ENCODE measurements at regions not wholly inside any gene's neighbourhood (a gene's known extent, or its start where the extent isn't known, plus 50 kb on each side); places are given as distances from the start of the nearest gene placed in this dataset.
"Not testable (repeated sequence)": the region's sequence is repeated elsewhere in the genome, so short reads cannot be mapped to it uniquely, and the experiment has no call there.

GRCh38 chr1:227415115-227415790 is 97.0 kb upstream of the CDC42BPA start:
- no peak for DNase-seq

- DNase-seq = no peak
Measured at GRCh38 chr1:227411066-227411465, 92.8 kb upstream of the CDC42BPA start.

DNA sequence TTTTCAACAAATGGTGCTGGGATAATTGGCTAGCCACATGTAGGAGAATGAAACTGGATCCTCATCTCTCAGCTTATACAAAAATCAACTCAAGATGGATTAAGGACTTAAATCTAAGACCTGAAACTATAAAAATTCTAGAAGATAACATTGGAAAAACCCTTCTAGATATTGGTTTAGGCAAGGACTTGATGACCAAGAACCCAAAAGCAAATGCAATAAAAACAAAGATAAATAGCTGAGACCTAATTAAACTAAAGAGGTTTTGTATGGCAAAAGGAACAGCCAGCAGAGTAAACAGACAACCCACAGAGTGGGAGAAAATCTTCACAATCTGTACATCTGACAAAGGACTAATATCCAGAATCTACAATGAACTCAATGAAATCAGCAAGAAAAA is 88.0 kb upstream of the CDC42BPA start:
- DNase-seq = not testable (repeated sequence)

GRCh38 chr1:227403535-227403934 is 85.2 kb upstream of the CDC42BPA start:
- no peak for DNase-seq

DNA sequence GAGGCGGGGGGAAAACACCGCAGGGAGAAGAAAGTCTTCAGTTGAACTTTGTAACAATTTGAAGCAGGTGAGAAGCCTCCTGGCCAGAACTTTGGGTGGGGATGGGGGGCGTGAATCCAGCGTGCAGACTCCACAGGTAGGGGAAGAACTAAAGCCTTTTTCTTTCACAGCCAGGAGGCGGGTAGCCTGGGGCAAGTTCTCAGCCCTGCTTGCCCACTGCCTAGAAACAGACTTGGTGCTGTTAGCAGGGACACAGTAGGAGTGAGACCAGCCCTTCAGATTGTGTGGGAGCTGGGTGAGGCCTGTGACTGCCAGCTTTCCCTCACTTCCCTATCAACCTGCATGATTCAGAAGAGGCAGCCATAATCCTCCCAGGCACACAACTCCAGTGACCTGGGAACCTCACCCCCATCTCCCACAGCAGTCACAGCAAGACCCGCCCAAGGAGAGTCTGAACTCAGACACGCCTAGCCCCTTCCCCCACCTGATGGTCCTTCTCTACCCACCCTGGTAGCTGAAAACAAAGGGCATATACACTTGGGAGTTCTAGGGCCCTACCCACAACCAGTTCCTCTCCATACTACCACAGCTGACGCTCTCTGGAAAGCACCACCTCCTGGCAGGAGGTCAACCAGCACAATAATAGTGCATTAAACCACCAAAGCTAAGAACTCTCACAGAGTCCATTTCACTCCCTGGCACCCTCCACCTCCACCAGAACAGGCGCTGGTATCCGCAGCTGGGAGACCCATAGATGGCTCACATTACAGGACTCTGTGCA is 83.5 kb upstream of the CDC42BPA start:
- DNase-seq = no peak

GRCh38 chr1:227399152-227399730 is 80.9 kb upstream of the CDC42BPA start:
- no peak for DNase-seq

DNA sequence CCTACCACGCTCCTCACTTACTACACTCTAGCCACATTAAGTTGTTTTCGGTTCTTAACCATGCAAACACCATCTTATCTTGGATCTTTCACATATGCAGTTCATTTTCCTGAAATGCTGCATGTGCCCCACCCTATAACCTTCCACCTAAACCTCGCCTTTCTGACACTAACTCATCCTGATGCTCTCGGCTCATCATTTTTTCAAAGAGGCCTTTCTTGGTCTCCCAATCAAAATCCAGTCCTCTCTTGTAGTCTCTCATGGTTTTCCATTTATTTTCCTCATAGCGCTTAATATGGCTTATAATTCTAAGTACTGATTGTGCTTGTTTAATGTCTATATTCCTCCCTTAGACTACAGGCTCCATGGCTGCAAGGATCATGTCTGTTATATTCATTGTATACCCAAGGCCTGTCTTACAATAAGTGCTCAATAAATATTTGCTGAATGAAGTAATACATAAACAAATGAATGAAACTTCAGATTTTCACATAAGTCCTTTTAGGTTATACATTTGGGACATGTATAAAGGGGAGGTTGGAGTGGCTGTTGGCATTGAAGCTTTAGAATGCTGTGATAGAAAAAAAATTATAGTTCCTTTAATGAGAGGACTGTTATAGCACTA is 79.2 kb upstream of the CDC42BPA start:
- DNase-seq = no peak

DNA sequence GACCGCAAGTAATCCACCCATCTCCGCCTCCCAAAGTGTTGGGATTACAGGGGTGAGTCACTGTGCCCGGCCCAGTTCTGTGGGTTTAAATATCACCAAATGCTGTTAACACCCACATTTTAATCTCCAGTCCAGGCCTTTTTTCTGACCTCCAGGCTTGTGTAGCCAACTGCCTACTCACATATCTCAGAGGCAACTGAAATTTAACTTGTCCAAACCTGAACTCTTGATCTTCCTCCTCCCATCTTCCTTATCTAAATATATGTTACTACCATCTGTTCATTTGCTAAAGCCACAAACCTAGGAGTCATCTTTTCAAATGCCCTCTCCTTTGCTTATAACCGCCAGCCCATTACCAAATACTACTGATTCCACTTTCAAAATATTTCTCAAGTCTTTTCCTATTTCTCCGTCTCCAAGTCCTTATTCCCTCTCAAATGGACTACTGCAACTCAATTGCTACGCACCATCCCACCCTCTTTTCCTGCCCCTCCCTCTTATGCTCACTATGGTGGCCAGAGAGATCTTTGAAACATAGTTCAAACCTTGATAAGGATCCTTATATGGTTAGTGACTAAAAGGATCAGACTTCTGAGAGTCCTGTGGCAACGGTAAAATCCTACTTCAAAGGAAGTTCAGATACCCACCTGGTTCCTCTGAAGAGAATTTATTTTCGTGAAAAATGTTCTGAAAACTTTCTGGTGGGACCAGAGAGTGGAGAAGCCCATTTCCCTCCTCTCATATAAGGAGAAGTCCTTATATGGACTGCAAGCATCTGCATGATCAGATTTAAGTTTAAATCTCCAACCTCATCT is 78.5 kb upstream of the CDC42BPA start:
- no peak for DNase-seq

DNA sequence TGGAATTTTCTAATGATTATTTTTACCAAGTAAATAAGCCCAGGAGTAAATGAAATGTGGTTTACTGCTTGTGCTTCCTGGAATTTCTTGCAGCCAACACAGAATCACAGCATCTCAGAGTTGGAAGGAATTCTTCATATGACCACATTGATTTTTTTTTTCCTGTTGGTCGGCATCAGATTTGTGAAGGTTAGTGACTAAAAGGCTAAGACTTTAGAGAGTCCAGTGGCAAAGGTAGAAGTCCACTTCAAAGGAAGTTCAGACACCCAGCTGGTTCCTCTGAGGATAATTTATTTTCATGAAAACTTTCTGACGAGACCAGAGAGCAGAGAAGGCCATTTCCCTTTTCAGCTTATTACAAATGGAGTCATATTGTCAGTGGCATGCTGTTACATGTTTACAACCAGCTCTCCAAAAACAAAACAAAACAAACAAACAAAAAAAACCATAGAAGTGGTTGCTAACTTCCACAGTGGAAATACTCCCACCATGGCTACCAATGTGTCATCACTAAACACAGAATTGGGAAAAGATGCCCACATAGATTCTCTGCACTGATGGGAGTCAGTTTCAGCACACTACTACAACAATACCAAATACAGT is 77.2 kb upstream of the CDC42BPA start:
- no peak for DNase-seq

DNA sequence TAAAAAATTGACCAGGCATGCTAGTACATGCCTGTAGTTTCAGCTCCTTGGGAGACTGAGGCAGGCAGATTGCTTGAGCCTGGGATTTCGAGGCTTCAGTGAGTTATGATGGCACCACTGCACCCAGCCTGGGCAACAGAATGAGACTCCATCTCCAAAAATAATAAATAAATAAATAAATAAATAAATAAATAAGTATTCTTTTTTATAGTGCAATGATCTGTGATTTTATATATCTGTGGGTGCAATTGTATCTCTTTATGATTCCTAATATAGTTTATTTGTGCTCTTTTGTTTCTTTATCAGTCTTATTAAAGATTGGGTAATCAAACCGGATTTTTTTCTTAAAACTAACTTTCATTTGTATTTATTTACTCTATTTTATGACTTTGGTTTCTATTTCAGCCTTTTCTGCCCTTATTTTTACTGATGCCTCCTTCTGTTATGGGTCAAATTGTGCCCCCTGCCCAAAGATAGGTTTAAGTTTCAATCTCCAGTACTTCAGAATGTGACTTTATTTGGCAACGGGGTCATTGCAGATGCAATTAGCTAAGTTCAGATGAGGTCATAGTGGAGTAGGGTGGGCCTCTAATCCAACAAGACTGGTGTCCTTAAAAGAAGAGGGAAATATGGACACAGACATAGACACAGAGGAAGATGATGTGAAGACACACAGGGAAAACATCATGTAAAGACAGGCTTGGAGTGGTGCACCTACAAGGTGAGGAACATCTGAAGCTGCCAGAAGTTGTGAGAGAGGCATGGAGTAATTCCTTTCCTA is 74.9 kb upstream of the CDC42BPA start:
- DNase-seq = no peak

- DNase-seq = no peak
Measured at GRCh38 chr1:227391879-227392278, 73.6 kb upstream of the CDC42BPA start.

DNA sequence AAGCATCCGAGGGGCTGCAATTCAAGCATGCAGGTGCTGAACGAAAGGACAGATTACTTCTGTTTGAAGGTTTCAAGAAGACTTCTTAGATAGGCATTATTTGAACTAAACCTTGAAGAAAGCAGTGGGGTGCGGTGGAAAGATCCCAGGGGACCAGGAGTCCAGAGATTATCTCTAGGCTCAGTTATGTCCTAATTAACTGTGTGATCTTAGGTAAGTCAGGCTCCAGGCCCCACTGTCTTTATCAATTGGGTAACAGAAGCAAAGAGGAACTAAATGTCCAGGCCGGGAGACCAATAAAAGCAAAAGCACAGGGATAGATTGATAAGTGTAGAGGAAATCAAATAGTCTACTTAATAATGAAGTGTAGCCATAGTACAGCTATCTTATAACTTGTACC is 72.9 kb upstream of the CDC42BPA start:
- DNase-seq = no peak

- no peak for DNase-seq
Measured at GRCh38 chr1:227390525-227390924, 72.2 kb upstream of the CDC42BPA start.

DNA sequence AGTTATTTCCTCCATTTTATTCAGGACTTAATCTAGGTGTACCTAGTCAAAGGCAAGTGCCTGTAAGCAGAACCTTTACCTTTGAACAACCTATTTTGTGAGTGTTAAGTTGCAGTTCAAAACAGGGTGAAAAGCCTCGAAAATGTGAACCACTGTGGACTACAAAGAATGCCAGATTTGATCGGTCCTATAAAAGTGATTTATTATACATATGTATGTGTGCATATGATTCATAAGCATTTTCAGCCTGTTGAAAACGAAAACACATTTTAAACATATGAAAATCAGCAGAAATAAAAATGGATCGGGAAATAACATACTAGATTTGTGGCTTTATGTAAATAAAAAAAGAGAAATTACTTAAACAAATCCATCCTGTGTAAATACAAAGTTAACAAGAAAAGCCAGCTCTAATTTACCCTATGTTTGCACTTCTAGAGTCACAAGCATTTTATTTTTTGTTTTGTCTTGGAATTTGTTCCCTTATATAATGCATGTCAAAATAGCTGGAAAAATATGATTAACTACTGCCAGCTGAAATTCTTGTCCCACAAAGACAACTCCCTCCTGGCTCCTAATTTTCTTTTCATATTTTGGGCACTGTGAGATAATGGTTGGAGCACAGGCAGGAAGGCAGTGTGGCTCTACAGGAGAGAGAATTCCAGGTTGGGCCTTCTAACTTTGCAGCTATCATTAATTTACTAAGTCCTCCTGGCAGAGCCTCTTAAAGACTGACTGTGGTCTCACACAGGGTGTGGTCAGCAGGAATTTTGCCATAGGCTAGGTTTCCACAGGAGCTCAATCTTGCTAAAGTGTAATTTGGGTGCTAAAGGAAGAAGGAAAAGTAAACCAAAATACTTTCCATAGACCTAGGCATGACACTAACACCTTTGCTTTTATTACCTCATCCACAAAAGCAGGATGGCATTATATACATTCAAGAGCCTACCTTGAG is 70.2 kb upstream of the CDC42BPA start:
- no peak for DNase-seq

DNA sequence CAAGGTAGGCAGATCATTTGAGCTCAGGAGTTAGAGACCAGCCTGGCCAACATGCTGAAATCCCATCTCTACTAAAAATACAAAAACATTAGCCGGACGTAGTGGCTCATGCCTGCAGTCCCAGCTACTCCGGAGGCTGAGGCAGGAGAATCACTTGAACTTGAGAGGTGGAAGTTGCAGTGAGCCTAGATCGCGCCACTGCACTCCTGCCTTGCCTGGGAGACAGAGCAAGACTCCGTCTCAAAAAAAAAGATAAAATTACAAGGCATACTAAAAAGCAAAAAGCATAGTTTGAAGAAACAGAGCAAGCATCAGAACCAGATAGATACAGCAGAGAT is 61.2 kb upstream of the CDC42BPA start:
- DNase-seq = no peak

GRCh38 chr1:227378871-227379554 is 60.7 kb upstream of the CDC42BPA start:
- no peak for DNase-seq

DNA sequence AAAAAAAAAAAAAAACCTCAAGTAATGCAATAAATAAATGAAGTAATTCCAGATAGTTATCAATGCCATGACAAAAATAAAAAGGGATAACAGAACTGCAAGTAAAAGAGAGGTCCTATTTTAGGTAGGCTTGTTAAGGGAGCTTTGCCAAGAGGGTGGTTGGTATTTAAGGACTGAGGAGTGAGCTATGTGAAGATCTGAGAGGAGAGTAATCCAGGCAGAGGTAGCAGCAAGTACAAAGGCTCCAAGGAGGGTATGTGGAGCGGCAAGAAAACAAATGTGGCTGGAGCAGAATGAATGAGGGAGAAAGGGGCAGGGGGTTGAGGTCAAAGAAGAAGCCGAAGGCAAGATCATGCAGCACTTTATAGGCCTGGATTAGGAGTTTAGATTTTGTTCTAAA is 59.9 kb upstream of the CDC42BPA start:
- no peak for DNase-seq

DNA sequence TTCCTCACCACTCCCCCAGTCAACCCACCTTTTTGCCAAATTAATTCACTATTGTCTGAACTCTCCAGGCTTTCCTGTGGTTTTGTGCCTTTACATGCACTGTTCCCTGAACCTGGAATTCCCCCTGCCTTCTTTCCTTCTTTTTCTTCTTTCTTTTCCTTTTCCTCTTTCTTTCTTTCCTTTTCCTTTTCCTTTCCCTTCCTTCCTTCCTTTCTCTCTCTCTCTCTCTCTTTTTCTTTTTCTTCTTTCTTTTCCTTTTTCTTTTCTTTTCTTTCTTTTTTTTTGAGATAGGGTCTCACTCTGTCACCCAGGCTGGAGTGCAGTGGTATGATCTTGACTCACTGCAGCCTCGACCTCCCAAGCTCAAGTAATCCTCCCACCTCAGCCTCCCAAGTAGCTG is 56.6 kb upstream of the CDC42BPA start:
- DNase-seq = no peak

DNA sequence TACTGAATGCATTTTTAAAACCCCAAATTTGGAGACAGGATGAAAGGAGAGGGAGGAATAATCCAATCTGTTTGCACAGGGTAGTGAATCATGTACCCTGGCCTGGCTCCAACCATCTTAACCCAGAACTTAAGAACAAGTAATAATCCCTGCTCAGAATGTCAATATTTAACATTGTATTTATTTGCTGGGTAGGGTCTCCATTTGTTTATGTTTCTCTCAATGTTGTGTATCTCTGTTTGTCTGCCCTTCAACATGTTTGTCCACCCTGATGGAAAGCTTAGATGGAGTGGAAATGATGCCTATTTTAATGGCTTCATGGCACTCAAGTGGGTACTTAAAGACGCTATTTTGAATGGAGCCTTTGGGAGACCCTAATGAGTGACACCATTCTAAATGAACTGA is 54.4 kb upstream of the CDC42BPA start:
- no peak for DNase-seq
